ENCODE measurements at regions not wholly inside any gene's neighbourhood (a gene's known extent, or its start where the extent isn't known, plus 50 kb on each side); places are given as distances from the start of the nearest gene placed in this dataset.

GRCh38 chr3:166199491-166199890 is 362.3 kb upstream of the BCHE start:
- TF ChIP-seq, protein P1, sequence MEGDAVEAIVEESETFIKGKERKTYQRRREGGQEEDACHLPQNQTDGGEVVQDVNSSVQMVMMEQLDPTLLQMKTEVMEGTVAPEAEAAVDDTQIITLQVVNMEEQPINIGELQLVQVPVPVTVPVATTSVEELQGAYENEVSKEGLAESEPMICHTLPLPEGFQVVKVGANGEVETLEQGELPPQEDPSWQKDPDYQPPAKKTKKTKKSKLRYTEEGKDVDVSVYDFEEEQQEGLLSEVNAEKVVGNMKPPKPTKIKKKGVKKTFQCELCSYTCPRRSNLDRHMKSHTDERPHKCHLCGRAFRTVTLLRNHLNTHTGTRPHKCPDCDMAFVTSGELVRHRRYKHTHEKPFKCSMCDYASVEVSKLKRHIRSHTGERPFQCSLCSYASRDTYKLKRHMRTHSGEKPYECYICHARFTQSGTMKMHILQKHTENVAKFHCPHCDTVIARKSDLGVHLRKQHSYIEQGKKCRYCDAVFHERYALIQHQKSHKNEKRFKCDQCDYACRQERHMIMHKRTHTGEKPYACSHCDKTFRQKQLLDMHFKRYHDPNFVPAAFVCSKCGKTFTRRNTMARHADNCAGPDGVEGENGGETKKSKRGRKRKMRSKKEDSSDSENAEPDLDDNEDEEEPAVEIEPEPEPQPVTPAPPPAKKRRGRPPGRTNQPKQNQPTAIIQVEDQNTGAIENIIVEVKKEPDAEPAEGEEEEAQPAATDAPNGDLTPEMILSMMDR (IDR thresholded peaks at IDR 0.05) = no peak
- no peak for TF ChIP-seq POLR2AphosphoS5 (IDR thresholded peaks at IDR 0.05)
- no peak for TF ChIP-seq POLR2A (IDR thresholded peaks at IDR 0.05)
- Histone ChIP-seq H3K4me3 (no peak overlapping the region), H3K36me3 (no peaks in the 10 kb centered on the region)

GRCh38 chr3:166195808-166196207 is 358.6 kb upstream of the BCHE start:
- TF ChIP-seq POLR2AphosphoS5 (IDR thresholded peaks at IDR 0.05) = no peak
- no peak for TF ChIP-seq POLR2A (IDR thresholded peaks at IDR 0.05)
- TF ChIP-seq, protein P1 (IDR thresholded peaks at IDR 0.05) = no peak

More at GRCh38 chr3:166199491-166199890, 362.3 kb upstream of the BCHE start:
- no peak overlapping the region for H3K27ac ChIP-seq
- H3K27me3 ChIP-seq (replicated peaks; ENCODE audit: insufficient read depth) = no peaks in the 10 kb centered on the region
- no peak for DNase-seq (ENCODE audit: low spot score)
- intact Hi-C loops (cut with DNase I) = no loop called here
- no peaks in the 10 kb centered on the region for H3K4me1 ChIP-seq (replicated peaks)
- H3K9me3 ChIP-seq = no peaks in the 10 kb centered on the region

GRCh38 chr3:166191411-166191810 is 354.2 kb upstream of the BCHE start:
- intact Hi-C loops (cut with DNase I) = no loop called here
- Histone ChIP-seq H3K27ac (no peak overlapping the region), H3K4me1 (replicated peaks) (no peaks in the 10 kb centered on the region), H3K9me3 (no peaks in the 10 kb centered on the region), H3K27me3 (replicated peaks; ENCODE audit: insufficient read depth) (no peaks in the 10 kb centered on the region), H3K4me3 (no peak overlapping the region), H3K36me3 (no peaks in the 10 kb centered on the region)
- DNase-seq (ENCODE audit: low spot score) = no peak
- 83% methylated on average over 2 of the region's 2 CpGs for WGBS
- no peak for TF ChIP-seq POLR2AphosphoS5 (IDR thresholded peaks at IDR 0.05)
- TF ChIP-seq, protein P1 (IDR thresholded peaks at IDR 0.05) = no peak
- TF ChIP-seq POLR2A (IDR thresholded peaks at IDR 0.05) = no peak

More at GRCh38 chr3:166195808-166196207, 358.6 kb upstream of the BCHE start:
- intact Hi-C loops (cut with DNase I) = no loop called here
- Histone ChIP-seq H3K4me3 (no peak overlapping the region), H3K27me3 (replicated peaks; ENCODE audit: insufficient read depth) (no peaks in the 10 kb centered on the region), H3K36me3 (no peaks in the 10 kb centered on the region), H3K27ac (no peak overlapping the region), H3K4me1 (replicated peaks) (no peaks in the 10 kb centered on the region), H3K9me3 (no peaks in the 10 kb centered on the region)
- WGBS = 93% methylated on average over 2 of the region's 2 CpGs
- DNase-seq (ENCODE audit: low spot score) = no peak

DNA sequence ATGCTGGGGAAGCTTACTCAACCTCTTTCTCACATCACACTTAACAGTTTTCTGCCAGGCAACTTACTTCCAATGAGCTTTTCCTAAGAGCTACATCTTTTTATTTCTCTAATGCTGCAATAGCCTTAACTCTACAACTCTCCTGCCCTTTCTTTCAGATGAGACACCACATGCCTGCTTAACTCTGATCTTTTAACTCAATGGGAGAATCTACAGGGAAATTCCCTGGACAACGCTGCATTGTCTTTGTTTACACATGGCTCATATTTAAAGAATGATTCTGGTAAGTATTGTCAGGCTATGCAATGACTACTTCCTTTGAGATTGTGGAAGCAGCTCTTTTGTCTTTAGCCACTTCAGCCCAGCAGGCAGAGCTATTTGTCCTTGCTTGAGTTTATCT is 353.1 kb upstream of the BCHE start:
- H3K27ac ChIP-seq = no peak overlapping the region
- intact Hi-C loops (cut with DNase I) = no loop called here

DNA sequence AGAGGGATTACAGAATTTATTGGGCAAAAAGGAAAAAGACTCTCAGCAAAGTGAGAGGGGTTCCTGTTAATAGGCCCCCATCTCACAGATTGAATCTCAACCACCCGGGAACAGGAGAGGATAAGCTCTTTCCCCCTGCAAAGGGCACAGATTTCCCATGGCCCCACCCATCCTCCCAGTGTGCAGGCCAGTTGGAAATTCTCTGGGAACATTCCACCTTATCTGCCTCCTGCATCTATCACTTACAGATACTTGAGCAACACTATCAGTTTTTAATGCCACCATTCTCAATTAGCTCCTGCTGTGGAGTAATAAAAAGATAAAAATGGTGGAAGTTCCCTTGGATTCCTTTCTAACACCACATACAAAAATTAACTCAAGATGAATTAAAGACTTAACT is 350.0 kb upstream of the BCHE start:
- H3K9me3 ChIP-seq = no peaks in the 10 kb centered on the region
- H3K4me1 ChIP-seq (replicated peaks) = no peaks in the 10 kb centered on the region
- no peak overlapping the region for H3K27ac ChIP-seq
- no peaks in the 10 kb centered on the region for H3K27me3 ChIP-seq (replicated peaks; ENCODE audit: insufficient read depth)
- TF ChIP-seq POLR2A (IDR thresholded peaks at IDR 0.05) (no peak), POLR2AphosphoS5 (IDR thresholded peaks at IDR 0.05) (no peak)
- TF ChIP-seq, protein P1 (IDR thresholded peaks at IDR 0.05) = no peak
- H3K36me3 ChIP-seq = no peaks in the 10 kb centered on the region
- no peak for DNase-seq (ENCODE audit: low spot score)
- intact Hi-C loops (cut with DNase I) = no loop called here
- no peak overlapping the region for H3K4me3 ChIP-seq
- WGBS = 94% methylated on average over 1 of the region's 1 CpG

More for the DNA sequence above, 353.1 kb upstream of the BCHE start:
- Histone ChIP-seq H3K4me3 (no peak overlapping the region), H3K27me3 (replicated peaks; ENCODE audit: insufficient read depth) (no peaks in the 10 kb centered on the region), H3K4me1 (replicated peaks) (no peaks in the 10 kb centered on the region), H3K36me3 (no peaks in the 10 kb centered on the region), H3K9me3 (no peaks in the 10 kb centered on the region)
- TF ChIP-seq POLR2AphosphoS5 (IDR thresholded peaks at IDR 0.05) = no peak
- TF ChIP-seq POLR2A (IDR thresholded peaks at IDR 0.05) = no peak
- TF ChIP-seq, protein P1 (IDR thresholded peaks at IDR 0.05) = no peak
- WGBS = 42% methylated on average over 1 of the region's 1 CpG
- DNase-seq (ENCODE audit: low spot score) = no peak

All from prostate gland (tissue), 2 donors.